Fibroblast of villous mesenchyme (primary cell): ENCODE measurements at regions not wholly inside any gene's neighbourhood (a gene's known extent, or its start where the extent isn't known, plus 50 kb on each side); places are given as distances from the start of the nearest gene placed in this dataset.

Experiments
- DNase-seq: peaks from one replicate; pipeline ENCODE4 v3.0.0-alpha.2; 2010; ENCODE audit warnings: low read depth
- H3K4me3 ChIP-seq: 2 replicates; pipeline ENCODE4 v1.5.1; 2011; ENCODE audit warnings: low read depth, mild to moderate bottlenecking, low read length
- TF ChIP-seq, protein P1 (sequence below): IDR thresholded peaks from 2 replicates; pipeline ENCODE4 v1.5.1; 2012; ENCODE audit warnings: low read depth, mild to moderate bottlenecking, low read length; ENCODE audit not compliant: insufficient read depth

DNA sequence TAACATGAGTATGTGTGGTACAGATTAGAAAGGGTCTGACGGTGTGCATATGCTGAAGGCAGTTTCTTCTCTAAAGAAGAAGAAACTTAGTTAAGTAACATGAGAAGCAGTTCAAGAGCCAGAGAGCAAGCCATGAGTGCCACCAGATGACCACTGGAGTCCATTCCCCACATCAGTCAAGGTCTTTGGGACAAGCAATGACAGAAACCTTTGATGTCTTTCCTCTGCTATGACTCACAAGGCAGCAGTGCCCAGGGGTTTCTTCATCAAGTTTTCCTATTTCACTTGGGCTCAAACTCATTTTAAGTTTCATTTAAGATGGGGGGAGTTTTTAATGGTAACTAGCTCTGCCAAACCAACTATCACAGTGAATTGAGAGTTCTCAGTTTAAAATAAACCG lies 303.8 kb upstream of the TBX18 start:
- TF ChIP-seq, protein P1, sequence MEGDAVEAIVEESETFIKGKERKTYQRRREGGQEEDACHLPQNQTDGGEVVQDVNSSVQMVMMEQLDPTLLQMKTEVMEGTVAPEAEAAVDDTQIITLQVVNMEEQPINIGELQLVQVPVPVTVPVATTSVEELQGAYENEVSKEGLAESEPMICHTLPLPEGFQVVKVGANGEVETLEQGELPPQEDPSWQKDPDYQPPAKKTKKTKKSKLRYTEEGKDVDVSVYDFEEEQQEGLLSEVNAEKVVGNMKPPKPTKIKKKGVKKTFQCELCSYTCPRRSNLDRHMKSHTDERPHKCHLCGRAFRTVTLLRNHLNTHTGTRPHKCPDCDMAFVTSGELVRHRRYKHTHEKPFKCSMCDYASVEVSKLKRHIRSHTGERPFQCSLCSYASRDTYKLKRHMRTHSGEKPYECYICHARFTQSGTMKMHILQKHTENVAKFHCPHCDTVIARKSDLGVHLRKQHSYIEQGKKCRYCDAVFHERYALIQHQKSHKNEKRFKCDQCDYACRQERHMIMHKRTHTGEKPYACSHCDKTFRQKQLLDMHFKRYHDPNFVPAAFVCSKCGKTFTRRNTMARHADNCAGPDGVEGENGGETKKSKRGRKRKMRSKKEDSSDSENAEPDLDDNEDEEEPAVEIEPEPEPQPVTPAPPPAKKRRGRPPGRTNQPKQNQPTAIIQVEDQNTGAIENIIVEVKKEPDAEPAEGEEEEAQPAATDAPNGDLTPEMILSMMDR, result no peak
- DNase-seq, result no peak
- H3K4me3 ChIP-seq, result no peak overlapping the region

DNA sequence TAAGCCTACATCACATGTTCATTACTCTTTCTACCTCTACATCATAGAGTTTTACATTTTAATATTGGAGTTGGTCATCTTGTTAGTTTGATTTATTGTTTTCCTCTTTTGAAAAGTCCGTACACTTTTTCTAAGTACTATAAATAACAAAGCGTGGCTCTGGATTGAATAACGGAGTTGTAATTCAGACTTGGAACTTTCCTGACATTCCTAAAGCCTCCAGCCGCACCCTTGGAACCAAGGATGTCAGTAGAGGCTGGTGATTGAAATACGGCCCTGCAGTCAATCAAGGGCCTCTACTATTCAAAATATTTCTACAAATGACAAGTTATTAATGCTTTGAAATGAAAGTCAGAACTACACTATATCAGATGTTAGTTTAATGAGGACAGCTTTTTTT lies 301.9 kb upstream of the TBX18 start:
- H3K4me3 ChIP-seq, result no peak overlapping the region
- DNase-seq, result no peak
- TF ChIP-seq, protein P1, result no peak

DNA sequence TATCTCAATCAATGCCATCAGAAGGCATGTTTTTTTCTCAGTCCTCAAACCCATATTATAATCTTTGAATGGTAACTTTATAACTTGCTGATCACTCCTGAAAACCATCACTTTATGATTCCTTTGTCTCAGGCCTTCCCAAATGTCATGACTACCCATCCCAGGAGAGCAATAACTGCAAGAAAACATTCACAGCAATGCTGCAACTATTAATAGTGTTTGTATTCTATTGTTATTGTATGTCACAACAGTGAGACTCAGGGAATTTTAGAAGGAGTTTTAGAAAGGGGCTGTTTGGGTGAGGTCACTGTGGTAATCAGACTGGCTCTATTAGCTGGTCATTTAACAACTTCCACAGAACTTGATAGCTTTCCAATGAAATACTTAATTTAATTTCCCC lies 301.4 kb upstream of the TBX18 start:
- H3K4me3 ChIP-seq, result no peak overlapping the region
- TF ChIP-seq, protein P1, result no peak
- DNase-seq, result no peak

DNA sequence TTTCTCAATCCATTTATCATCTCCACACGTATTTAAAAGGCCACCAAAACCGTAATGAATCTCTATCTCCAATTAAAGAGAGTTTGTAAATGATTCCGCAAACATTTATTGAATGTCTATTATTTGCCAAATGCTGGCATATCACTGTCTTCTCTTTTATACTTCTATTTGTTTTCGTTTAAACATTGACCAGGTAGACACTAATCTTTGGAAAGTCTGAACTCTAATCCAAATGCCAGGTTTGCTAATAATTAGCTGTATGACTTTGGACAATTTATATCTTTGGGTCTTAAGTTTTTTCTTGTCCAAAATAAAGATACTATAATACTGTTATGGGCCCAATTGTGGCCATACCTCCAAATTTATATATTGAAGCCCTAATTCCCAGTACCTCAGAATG lies 299.2 kb upstream of the TBX18 start:
- no peak for DNase-seq
- TF ChIP-seq, protein P1, result no peak
- no peak overlapping the region for H3K4me3 ChIP-seq

DNA sequence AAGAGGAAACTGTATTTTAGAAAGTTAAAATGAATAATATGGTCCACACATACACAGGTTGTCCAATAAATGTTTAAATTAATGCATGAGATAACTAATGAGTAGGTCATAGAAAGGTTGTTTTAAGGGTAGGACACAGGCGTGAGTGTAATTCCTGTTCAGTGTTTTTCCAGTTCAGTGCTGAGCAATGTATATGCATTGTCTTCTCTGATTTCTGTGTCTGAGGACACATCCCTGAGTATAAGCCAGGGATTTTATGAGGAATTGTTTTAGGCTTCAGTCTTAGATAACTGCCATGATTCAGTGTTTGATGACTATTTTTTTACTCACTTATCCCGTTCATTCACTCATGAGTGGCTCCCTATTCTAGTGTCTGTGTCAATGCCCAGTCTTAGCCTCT lies 298.5 kb upstream of the TBX18 start:
- no peak for DNase-seq
- H3K4me3 ChIP-seq, result no peak overlapping the region
- TF ChIP-seq, protein P1, result no peak

DNA sequence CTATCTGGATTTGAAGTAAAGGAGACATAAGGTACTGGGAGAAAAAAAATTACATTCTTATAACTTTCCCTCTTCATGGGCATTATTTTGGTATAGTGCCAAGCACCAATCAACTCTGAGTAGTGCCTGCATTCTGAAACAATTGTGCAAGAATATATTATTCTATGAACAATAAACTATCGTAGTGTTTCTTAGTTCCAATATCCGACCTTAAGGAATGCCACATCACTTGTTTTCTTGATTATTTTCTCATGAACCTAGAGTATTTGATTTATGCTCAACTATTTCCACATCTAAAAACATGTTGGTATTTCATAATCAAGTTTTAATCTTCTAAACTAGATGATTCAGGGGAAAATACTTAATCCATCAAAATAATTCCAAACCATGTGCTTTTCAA lies 294.4 kb upstream of the TBX18 start:
- no peak overlapping the region for H3K4me3 ChIP-seq
- TF ChIP-seq, protein P1, result no peak
- no peak for DNase-seq

DNA sequence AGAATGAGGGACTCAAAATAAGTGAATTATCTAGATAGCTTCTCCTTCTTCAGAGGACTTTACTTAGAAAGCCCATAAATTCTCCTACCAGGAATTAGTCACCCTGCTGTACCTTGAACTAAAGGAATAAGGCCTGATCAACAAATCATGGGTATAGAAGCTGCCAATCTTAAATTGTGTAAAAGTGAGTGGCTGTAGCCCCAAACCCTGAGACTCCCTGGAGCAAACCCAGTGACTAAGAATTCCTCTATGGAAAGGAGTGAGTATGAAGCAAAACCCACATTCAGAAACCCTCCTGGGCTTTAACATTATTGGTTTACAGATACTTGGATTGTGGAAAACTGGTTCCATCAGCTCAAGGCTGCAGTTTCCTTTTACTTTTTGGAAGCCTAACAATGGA lies 285.8 kb upstream of the TBX18 start:
- DNase-seq, result no peak
- TF ChIP-seq, protein P1, result no peak
- no peak overlapping the region for H3K4me3 ChIP-seq
